Large intestine (tissue), 3 donors: ENCODE measurements at regions not wholly inside any gene's neighbourhood (a gene's known extent, or its start where the extent isn't known, plus 50 kb on each side); places are given as distances from the start of the nearest gene placed in this dataset.

ENCODE experiments used
- DNase-seq, 2 donors: peaks; one replicate each; pipeline versions ENCODE4 v3.0.0 to v3.0.0-alpha.2; 2013
- H3K27ac ChIP-seq: one replicate; pipeline ENCODE4 v1.5.1; 2013; ENCODE audit warnings: low read length
- H3K27me3 ChIP-seq: 2 replicates; pipeline ENCODE4 v1.6.1; 2013; ENCODE audit warnings: low read length; ENCODE audit not compliant: control insufficient read depth, insufficient read depth
- H3K36me3 ChIP-seq: 2 replicates; pipeline ENCODE4 v1.6.1; 2013; ENCODE audit warnings: low read length; ENCODE audit not compliant: control insufficient read depth, insufficient read depth
- H3K4me1 ChIP-seq: one replicate; pipeline ENCODE4 v1.6.1; 2013; ENCODE audit warnings: low read length; ENCODE audit not compliant: control insufficient read depth, insufficient read depth
- H3K4me3 ChIP-seq: one replicate; pipeline ENCODE4 v1.5.1; 2013; ENCODE audit warnings: low read length
- H3K9me3 ChIP-seq: one replicate; pipeline ENCODE4 v1.6.1; 2013; ENCODE audit warnings: mild to moderate bottlenecking, low read depth, low read length, moderate library complexity; ENCODE audit not compliant: control insufficient read depth
- WGBS: methylation state at CpG from one replicate; pipeline ENCODE4 v1.1.5; 2013; ENCODE audit warnings: low lambda C conversion rate; ENCODE audit not compliant: insufficient coverage; 5-methylcytosine and 5-hydroxymethylcytosine counted together

DNA sequence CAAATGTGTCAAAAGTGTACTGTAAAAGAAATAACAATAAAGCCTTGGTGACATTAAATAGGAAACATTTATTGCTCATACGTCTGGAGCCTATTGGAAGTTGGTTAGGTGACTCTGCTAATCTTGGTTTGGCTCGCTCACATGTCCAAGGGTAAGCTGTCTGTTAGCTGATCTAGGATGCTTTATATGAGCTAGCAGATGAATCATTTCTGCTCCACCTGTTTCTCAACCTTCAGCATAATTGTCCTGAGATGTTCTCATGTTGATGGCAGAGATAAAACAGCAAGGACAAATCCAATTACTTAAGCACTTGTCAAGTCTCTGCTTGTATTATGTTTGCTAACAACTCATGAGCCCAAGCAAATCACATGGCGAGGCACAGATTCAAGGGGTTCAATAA, 56.0 kb upstream of the CD53 start:
- no peak overlapping the region for H3K4me3 ChIP-seq
- no peaks in the 10 kb centered on the region for H3K4me1 ChIP-seq
- WGBS, result 75% methylated on average over 1 of the region's 3 CpGs
- no peaks in the 10 kb centered on the region for H3K36me3 ChIP-seq
- DNase-seq, result no peak
- no peaks in the 10 kb centered on the region for H3K9me3 ChIP-seq
- H3K27me3 ChIP-seq, result no peaks in the 10 kb centered on the region
- H3K27ac ChIP-seq, result no peak overlapping the region

DNA sequence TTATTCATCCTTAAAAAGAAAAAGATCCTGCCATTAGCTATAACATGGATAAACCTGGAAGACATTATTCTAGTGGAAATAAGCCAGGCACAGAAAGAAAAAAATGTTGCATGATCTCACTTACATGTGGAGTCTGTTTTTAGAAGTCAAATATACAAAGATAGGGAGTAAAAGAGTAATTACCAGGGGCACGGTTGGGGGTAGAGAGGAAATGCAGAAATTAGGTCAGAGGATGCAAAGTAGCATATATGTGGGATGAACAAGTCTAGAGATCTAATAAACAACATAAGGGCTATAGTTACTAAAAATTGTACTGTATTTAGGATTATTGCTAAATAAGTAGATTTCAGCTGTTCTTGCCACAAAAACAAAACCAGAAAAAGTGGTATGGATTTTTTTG, 61.4 kb upstream of the CD53 start:
- Histone ChIP-seq H3K36me3 (no peaks in the 10 kb centered on the region), H3K9me3 (no peaks in the 10 kb centered on the region), H3K4me3 (no peak overlapping the region), H3K27ac (no peak overlapping the region), H3K27me3 (no peaks in the 10 kb centered on the region), H3K4me1 (no peaks in the 10 kb centered on the region)
- DNase-seq, result no peak
- WGBS, result 67% methylated on average over 1 of the region's 1 CpG

DNA sequence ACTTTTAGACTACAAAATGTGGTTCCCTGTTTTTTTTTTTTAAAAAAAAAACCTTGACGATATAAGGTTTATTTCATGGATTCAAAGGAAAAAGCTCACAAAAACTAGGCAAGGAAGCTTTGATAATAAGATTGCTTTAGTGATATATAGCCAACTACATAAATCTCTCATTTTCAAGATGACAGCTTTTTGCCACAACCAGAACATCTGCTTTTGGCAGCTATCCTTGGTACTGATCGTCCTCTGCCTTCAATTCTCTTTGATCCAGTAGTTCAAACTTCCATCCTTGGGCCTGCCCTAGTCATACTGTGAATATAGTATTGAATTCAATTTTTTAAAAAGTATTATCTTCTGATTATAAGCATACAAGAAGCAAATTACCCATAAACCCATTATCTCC, 72.9 kb upstream of the CD53 start:
- DNase-seq, result no peak
- Histone ChIP-seq H3K4me1 (no peaks in the 10 kb centered on the region), H3K36me3 (no peaks in the 10 kb centered on the region), H3K27me3 (no peaks in the 10 kb centered on the region), H3K4me3 (no peak overlapping the region), H3K9me3 (no peaks in the 10 kb centered on the region), H3K27ac (no peak overlapping the region)
- 57% methylated on average over 1 of the region's 2 CpGs for WGBS

DNA sequence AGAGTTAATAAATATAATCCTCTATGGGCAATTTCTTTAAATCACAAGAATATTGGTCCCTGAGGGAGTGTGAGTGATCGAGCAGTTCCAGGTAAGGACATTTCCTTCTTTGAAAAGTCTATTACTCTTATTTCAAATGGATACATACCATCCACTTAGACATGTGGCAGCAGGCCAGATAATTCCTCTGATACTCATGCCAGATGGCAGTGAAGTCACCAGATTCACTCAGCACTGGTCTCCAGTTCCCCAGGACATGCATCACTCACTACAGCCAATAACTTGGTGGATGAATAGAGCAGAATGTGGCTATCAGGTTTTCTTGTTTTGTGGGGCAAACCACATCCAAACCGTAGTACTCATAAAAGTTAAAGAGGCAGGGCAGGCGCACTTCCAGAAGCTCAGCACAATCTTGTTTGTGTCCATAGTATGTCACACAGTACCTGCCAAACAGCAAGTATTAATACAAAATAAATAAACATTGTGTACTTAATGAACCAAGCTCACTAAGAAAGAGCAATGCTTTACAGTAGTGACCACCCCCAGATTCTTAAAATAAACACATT, 74.2 kb upstream of the CD53 start:
- WGBS, result no CpG with 5 or more reads among the region's 3 CpGs
- H3K4me1 ChIP-seq, result no peaks in the 10 kb centered on the region
- no peak overlapping the region for H3K4me3 ChIP-seq
- H3K9me3 ChIP-seq, result no peaks in the 10 kb centered on the region
- no peaks in the 10 kb centered on the region for H3K27me3 ChIP-seq
- no peak for DNase-seq
- H3K36me3 ChIP-seq, result no peaks in the 10 kb centered on the region
- H3K27ac ChIP-seq, result no peak overlapping the region

DNA sequence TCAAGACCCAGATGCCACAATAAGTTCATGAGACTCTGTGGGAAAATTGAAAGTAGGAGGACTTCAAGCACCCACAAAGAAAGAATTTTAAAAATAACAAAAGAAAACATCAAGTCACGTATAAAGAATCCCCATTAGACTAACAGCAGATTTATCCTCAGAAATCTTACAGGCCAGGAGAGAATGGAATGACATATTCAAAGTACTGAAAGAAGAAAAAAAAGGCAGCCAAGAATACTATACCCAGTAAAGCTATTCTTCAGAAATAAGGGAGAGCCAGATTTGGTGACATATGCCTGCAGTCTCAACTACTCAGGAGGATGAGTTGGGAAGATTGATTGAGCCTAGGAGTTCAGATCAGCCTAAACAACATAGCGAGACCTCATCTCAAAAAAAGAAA, 84.3 kb upstream of the CD53 start:
- no peak for DNase-seq
- Histone ChIP-seq H3K4me3 (no peak overlapping the region), H3K36me3 (no peaks in the 10 kb centered on the region), H3K9me3 (no peaks in the 10 kb centered on the region), H3K27me3 (no peaks in the 10 kb centered on the region), H3K27ac (no peak overlapping the region), H3K4me1 (no peaks in the 10 kb centered on the region)
- 88% methylated on average over 1 of the region's 2 CpGs for WGBS

DNA sequence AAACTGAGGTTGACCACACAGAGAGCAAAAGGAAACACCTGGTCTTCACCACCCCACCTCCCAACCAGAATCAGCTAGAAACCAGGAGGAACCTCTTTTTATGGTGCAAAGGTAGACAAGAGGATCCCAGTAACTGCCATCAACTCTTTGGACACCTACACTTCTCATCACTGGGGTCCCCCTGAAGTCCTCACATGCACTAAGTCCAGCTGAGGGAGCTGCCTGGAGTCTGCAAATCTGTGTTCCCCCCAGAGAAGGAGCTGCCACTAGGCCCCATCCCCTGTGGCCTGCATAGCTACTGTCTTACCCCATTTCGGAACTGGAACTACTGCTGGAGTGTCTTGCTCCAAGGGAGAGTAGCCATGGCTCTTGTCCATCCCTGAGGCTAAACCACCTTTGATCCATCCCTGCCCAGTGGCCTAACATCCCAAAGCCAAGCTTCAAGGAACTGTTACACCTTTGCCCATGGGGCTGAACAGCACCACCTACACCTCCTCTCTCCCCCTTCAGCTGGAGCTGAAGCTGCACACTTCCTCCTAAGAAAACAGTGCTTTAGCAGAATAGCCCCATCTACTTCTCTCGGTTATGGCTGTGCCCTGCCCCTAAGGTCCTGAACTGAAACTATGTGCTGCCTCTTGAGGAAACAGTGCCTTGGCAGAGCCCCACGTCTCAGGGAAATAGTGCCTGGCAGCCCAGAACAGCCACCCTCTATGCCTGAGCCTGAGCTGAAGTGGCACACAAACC, 85.4 kb upstream of the CD53 start:
- no peak overlapping the region for H3K27ac ChIP-seq
- WGBS, result no CpG with 5 or more reads among the region's 3 CpGs
- no peak for DNase-seq

DNA sequence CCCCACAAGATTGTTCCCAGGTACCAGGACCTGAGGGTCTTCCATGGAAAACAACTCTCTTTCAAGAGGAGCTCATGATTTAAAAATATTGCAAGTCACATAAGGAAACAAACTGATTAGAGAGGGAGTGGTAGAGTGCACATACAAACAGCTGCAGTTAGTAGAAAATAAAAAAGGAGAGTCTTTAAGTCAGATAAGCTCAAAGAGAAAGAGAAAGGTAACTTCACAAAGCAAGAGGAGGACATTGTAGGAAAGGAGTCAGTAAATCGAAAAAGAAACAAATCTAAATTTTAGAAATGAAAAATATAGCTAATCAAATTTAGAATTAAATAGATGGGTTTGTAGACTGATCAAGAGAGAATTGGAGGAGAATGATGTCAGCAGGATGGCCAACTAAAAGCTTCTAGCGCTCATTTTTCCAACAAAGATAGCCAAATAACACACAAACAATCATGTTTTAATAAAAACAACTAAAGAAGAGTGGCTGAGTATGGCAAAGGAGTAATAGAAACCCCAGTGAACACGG, 86.1 kb upstream of the CD53 start:
- H3K4me3 ChIP-seq, result no peak overlapping the region
- no peaks in the 10 kb centered on the region for H3K36me3 ChIP-seq
- 71% methylated on average over 1 of the region's 3 CpGs for WGBS
- no peaks in the 10 kb centered on the region for H3K4me1 ChIP-seq
- no peaks in the 10 kb centered on the region for H3K9me3 ChIP-seq
- no peaks in the 10 kb centered on the region for H3K27me3 ChIP-seq
- no peak for DNase-seq
- no peak overlapping the region for H3K27ac ChIP-seq

More for the DNA sequence above, 85.4 kb upstream of the CD53 start:
- Histone ChIP-seq H3K4me1 (no peaks in the 10 kb centered on the region), H3K27me3 (no peaks in the 10 kb centered on the region), H3K36me3 (no peaks in the 10 kb centered on the region), H3K9me3 (no peaks in the 10 kb centered on the region), H3K4me3 (no peak overlapping the region)

DNA sequence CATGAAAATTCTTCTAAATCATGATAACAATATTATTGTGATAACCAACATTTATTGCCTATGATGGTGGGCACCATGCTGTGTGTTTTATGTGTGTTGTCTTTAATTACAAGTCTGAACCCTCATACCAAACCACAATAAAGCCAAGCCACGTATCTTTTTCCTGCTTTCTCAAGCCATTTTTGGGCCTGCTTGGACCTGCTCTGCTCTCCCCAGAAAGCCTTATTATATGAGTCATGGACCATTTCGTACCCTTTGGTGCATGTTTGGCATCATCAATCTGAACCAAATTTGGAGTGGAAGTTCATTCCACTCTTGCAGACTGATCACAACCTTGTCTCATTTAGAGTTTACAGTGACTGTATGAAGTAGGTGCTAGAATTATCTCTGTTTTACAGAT, 87.3 kb upstream of the CD53 start:
- Histone ChIP-seq H3K4me3 (no peak overlapping the region), H3K27ac (no peak overlapping the region), H3K27me3 (peaks cover 2% of the 10 kb centered on the region), H3K9me3 (no peaks in the 10 kb centered on the region), H3K36me3 (no peaks in the 10 kb centered on the region), H3K4me1 (no peaks in the 10 kb centered on the region)
- no CpG with 5 or more reads among the region's 2 CpGs for WGBS
- no peak for DNase-seq

DNA sequence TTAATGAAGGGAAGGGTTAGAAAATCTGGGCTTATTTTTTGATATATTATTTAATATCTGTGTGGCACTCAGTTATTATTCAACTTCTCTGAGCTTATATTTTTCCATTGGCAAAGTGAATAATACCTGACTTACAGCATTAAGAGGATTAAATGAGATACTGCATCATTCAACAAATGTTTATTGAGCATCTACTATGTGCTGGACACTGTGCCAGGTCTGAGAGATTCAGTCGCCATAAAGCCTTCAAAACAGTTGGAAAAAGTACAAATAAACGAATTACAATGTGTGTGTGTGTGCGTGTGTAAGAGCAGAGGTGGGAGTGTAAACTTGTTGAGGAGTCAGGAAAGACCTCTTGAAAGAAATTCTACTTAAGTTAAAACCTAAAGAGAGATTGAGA, 87.9 kb upstream of the CD53 start:
- no peaks in the 10 kb centered on the region for H3K4me1 ChIP-seq
- DNase-seq, result no peak
- no peaks in the 10 kb centered on the region for H3K36me3 ChIP-seq
- H3K4me3 ChIP-seq, result no peak overlapping the region
- no peak overlapping the region for H3K27ac ChIP-seq
- peaks cover 6% of the 10 kb centered on the region for H3K27me3 ChIP-seq
- no peaks in the 10 kb centered on the region for H3K9me3 ChIP-seq
- 63% methylated on average over 2 of the region's 3 CpGs for WGBS

DNA sequence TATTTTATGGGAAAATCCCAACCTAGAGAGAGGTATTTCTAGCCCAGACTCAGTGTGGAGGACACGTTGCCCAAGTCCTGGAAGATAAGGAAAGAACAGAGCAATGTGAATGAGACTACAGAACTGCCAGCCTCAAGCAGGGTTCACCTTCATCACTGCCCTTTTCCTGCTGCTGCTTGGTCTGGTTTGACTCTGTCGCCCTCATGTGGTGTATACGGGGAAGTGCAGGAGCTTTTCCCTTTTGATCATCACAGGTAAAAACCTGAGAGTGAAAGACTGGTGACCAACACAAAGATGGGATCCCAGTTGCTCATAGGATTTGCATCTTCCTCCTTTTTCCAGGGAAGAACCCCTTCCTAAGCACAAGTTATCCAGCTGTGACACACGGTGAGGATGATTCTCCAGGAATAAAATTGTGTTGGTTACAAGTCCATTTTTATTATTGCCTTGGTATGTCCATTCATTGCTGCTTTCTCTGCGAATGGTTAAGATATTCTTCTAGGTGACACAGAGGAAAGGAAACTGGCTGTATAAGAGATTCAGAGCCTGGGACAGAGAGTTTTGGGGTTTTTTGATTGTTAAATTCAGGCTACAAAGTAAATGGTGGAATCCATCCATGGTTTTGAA, 89.5 kb upstream of the CD53 start:
- no peaks in the 10 kb centered on the region for H3K36me3 ChIP-seq
- H3K27ac ChIP-seq, result no peak overlapping the region
- DNase-seq, result peak; percentile 17 to 20

More for the DNA sequence above, 89.5 kb upstream of the CD53 start:
- WGBS, result no CpG with 5 or more reads among the region's 5 CpGs
- H3K4me3 ChIP-seq, result no peak overlapping the region
- peaks cover 6% of the 10 kb centered on the region for H3K27me3 ChIP-seq
- no peaks in the 10 kb centered on the region for H3K9me3 ChIP-seq
- H3K4me1 ChIP-seq, result no peaks in the 10 kb centered on the region
